H1 (cell line): ENCODE measurements at regions not wholly inside any gene's neighbourhood (a gene's known extent, or its start where the extent isn't known, plus 50 kb on each side); places are given as distances from the start of the nearest gene placed in this dataset.

ENCODE experiments used
- CTCF ChIA-PET: fragments of 300-600 bp; sonication (Branson Sonifier 250); formaldehyde crosslinking; loops from one replicate; lab custom pipeline; 2021; ENCODE audit not compliant: partially characterized antibody; lab: Charles Lee
- POLR2A ChIA-PET: fragments of 300-600 bp; sonication (Branson Sonifier 250); formaldehyde crosslinking; loops from one replicate; lab custom pipeline; 2021; ENCODE audit warnings: inconsistent platforms; ENCODE audit not compliant: partially characterized antibody; lab: Charles Lee
- DNase-seq, 2 experiments: peaks; one replicate each; pipeline versions ENCODE4 v3.0.0 to v3.0.0-alpha.2; 2010 to 2022; ENCODE audit warnings: low spot score in 2 of 2, low read depth in 1 of 2, mixed read lengths in 1 of 2
- FAIRE-seq: peaks from 2 replicates; lab custom pipeline; 2011; peaks lifted over from hg19 to GRCh38; lab: Jason Lieb, UNC
- H2AFZ ChIP-seq: 2 replicates; pipeline ENCODE4 v1.8.1; 2012; ENCODE audit warnings: low read length, inconsistent platforms
- H2AK5ac ChIP-seq: 2 replicates; pipeline ENCODE4 v1.6.1; 2013; ENCODE audit warnings: low read depth, low read length
- H2BK120ac ChIP-seq: replicated peaks from 2 replicates; pipeline ENCODE3; 2013; ENCODE audit warnings: low read depth, low read length, inconsistent platforms
- H2BK12ac ChIP-seq: 2 replicates; pipeline ENCODE4 v1.6.1; 2013; ENCODE audit warnings: low read depth, low read length
- H2BK15ac ChIP-seq: 2 replicates; pipeline ENCODE4 v1.6.1; 2013; ENCODE audit warnings: low read length
- H2BK20ac ChIP-seq: 2 replicates; pipeline ENCODE4 v1.6.1; 2013; ENCODE audit warnings: low read length
- H2BK5ac ChIP-seq: 2 replicates; pipeline ENCODE4 v1.6.1; 2013; ENCODE audit warnings: low read depth, low read length
- H3K14ac ChIP-seq: 2 replicates; pipeline ENCODE4 v1.6.1; 2013; ENCODE audit warnings: inconsistent platforms; ENCODE audit not compliant: insufficient read length
- H3K18ac ChIP-seq: 2 replicates; pipeline ENCODE4 v1.6.1; 2013; ENCODE audit warnings: low read length; ENCODE audit errors: extremely low read depth
- H3K23ac ChIP-seq: 2 replicates; pipeline ENCODE4 v1.6.1; 2013; ENCODE audit warnings: inconsistent platforms; ENCODE audit not compliant: insufficient read length
- H3K23me2 ChIP-seq: 2 replicates; pipeline ENCODE4 v1.6.1; 2013; ENCODE audit warnings: low read depth, low read length
- H3K27ac ChIP-seq: 2 replicates; pipeline ENCODE4 v1.6.1; 2011; ENCODE audit warnings: low read depth, low read length, inconsistent platforms
- H3K27me3 ChIP-seq, 4 experiments: replicated peaks in 1 of 4; 1 replicate in 1 of 4; 2 replicates in 3 of 4; pipeline versions ENCODE4 v1.6.1 to v1.8.1; 2011 to 2013; ENCODE audit warnings: low read length in 3 of 4, mild to moderate bottlenecking in 3 of 4, inconsistent platforms in 2 of 4, mixed read lengths in 2 of 4, moderate library complexity in 1 of 4; ENCODE audit not compliant: control insufficient read depth in 3 of 4, insufficient read depth in 3 of 4; ENCODE audit errors: extremely low read depth in 1 of 4
- H3K36me3 ChIP-seq, 4 experiments: 2 replicates each; pipeline versions ENCODE4 v1.6.1 to v1.8.1; 2011 to 2013; ENCODE audit warnings: mild to moderate bottlenecking in 4 of 4, low read length in 3 of 4, moderate library complexity in 2 of 4, control low read depth in 1 of 4, inconsistent platforms in 1 of 4; ENCODE audit not compliant: insufficient read depth in 4 of 4, control insufficient read depth in 2 of 4
- H3K4ac ChIP-seq: replicated peaks from 2 replicates; pipeline ENCODE3; 2013; ENCODE audit warnings: low read length, low read depth, mixed read lengths, inconsistent platforms; ENCODE audit not compliant: insufficient read length
- H3K4me1 ChIP-seq, 4 experiments: replicated peaks in 1 of 4; 1 replicate in 1 of 4; 2 replicates in 3 of 4; pipeline versions ENCODE4 v1.6.1 to v1.8.1; 2011 to 2013; ENCODE audit warnings: low read length in 3 of 4, inconsistent platforms in 2 of 4, mixed read lengths in 1 of 4; ENCODE audit not compliant: insufficient read depth in 4 of 4, control insufficient read depth in 3 of 4
- H3K4me2 ChIP-seq, 2 experiments: 2 replicates each; pipeline versions ENCODE4 v1.6.1 to v1.8.1; 2011 to 2013; ENCODE audit warnings: low read depth in 2 of 2, low read length in 2 of 2, control low read depth in 1 of 2, inconsistent platforms in 1 of 2, mild to moderate bottlenecking in 1 of 2; ENCODE audit not compliant: insufficient read depth in 1 of 2
- H3K4me3 ChIP-seq, 4 experiments: fragments of 200-600, 300-600 bp in 1 of 4; sonication (generic), shearing (Covaris generic), sonication (Bioruptor Twin) in 1 of 4; 2 replicates each; pipeline versions ENCODE4 v1.5.1 to v1.8.1; 2011 to 2016; ENCODE audit warnings: low read length in 4 of 4, low read depth in 3 of 4, control low read depth in 2 of 4, inconsistent platforms in 2 of 4, mild to moderate bottlenecking in 2 of 4, mixed read lengths in 1 of 4, moderate library complexity in 1 of 4; ENCODE audit not compliant: insufficient read depth in 2 of 4; ENCODE audit errors: extremely low read depth in 1 of 4
- H3K56ac ChIP-seq: replicated peaks from 2 replicates; pipeline ENCODE3; 2013; ENCODE audit warnings: low read depth, mild to moderate bottlenecking, mixed read lengths, low read length, inconsistent platforms; ENCODE audit not compliant: insufficient read length
- H3K79me1 ChIP-seq: 2 replicates; pipeline ENCODE4 v1.6.1; 2013; ENCODE audit warnings: low read depth, low read length, control low read depth
- H3K79me2 ChIP-seq, 2 experiments: 2 replicates each; pipeline versions ENCODE4 v1.6.1 to v1.8.1; 2012 to 2013; ENCODE audit warnings: low read length in 2 of 2, mild to moderate bottlenecking in 2 of 2, inconsistent platforms in 1 of 2; ENCODE audit not compliant: insufficient read depth in 2 of 2, control insufficient read depth in 1 of 2
- H3K9ac ChIP-seq, 4 experiments: replicated peaks in 1 of 4; 1 replicate in 1 of 4; 2 replicates in 3 of 4; pipeline versions ENCODE4 v1.6.1 to v1.8.1; 2011 to 2013; ENCODE audit warnings: low read depth in 3 of 4, low read length in 3 of 4, control low read depth in 2 of 4, mild to moderate bottlenecking in 2 of 4, moderate library complexity in 2 of 4, inconsistent platforms in 1 of 4; ENCODE audit errors: extremely low read depth in 1 of 4
- H3K9me3 ChIP-seq, 2 experiments: 2 replicates each; pipeline versions ENCODE4 v1.6.1 to v1.8.1; 2012 to 2013; ENCODE audit warnings: mild to moderate bottlenecking in 2 of 2, moderate library complexity in 2 of 2, control low read depth in 1 of 2, inconsistent platforms in 1 of 2, low read depth in 1 of 2, low read length in 1 of 2, mixed read lengths in 1 of 2; ENCODE audit not compliant: insufficient read depth in 2 of 2
- H4K20me1 ChIP-seq, 2 experiments: replicated peaks in 1 of 2; 2 replicates each; pipeline versions ENCODE3 to v1.8.1; 2011 to 2013; ENCODE audit warnings: inconsistent platforms in 2 of 2, low read length in 2 of 2, mild to moderate bottlenecking in 1 of 2; ENCODE audit not compliant: insufficient read depth in 2 of 2, control insufficient read depth in 1 of 2
- H4K5ac ChIP-seq: 2 replicates; pipeline ENCODE4 v1.6.1; 2013; ENCODE audit warnings: low read length, low read depth, mixed read lengths, inconsistent platforms; ENCODE audit not compliant: insufficient read length
- H4K8ac ChIP-seq: 2 replicates; pipeline ENCODE4 v1.8.0; 2013; ENCODE audit warnings: mild to moderate bottlenecking, moderate library complexity, low read length, inconsistent platforms; ENCODE audit not compliant: insufficient read depth; ENCODE audit errors: extremely low read depth
- H4K91ac ChIP-seq: replicated peaks from 2 replicates; pipeline ENCODE3; 2013; ENCODE audit warnings: low read length, mixed read lengths, inconsistent platforms; ENCODE audit not compliant: insufficient read length
- BCL11A ChIP-seq, 2 experiments: IDR thresholded peaks; one replicate each; pipeline ENCODE4 v1.6.1; 2011; ENCODE audit warnings: low read depth in 2 of 2, low read length in 2 of 2, mild to moderate bottlenecking in 2 of 2
- CBX5 ChIP-seq: fragments of 300-800, 300-1000 bp; sonication (generic); IDR thresholded peaks from 2 replicates; pipeline ENCODE4 v1.7.1; 2016; ENCODE audit warnings: antibody characterized with exemption, low read length, low read depth
- CBX8 ChIP-seq: fragments of 300-800, 300-1000 bp; sonication (generic); IDR thresholded peaks from 2 replicates; pipeline ENCODE4 v1.7.1; 2016; ENCODE audit warnings: low read depth, low read length, borderline replicate concordance
- GTF2F1 ChIP-seq: IDR thresholded peaks from 2 replicates; pipeline ENCODE4 v1.6.1; 2012; ENCODE audit warnings: low read depth, low read length, improper control_type of control experiment, borderline replicate concordance
- KDM5A ChIP-seq: fragments of 200-600 bp; IDR thresholded peaks from 2 replicates; pipeline ENCODE4 v1.7.1; 2012; ENCODE audit warnings: mild to moderate bottlenecking, low read length, inconsistent platforms, mixed read lengths
- POLR2AphosphoS5 ChIP-seq: IDR thresholded peaks from 2 replicates; pipeline ENCODE4 v1.6.1; 2011; ENCODE audit warnings: low read depth, low read length
- RFX5 ChIP-seq: IDR thresholded peaks from 2 replicates; pipeline ENCODE4 v1.6.1; 2011; ENCODE audit warnings: low read depth, low read length, improper control_type of control experiment, borderline replicate concordance
- SIN3A ChIP-seq, 2 experiments: IDR thresholded peaks in 1 of 2; conservative IDR thresholded peaks in 1 of 2; 2 replicates each; pipeline ENCODE4 v1.6.1; 2011 to 2012; ENCODE audit warnings: low read length in 2 of 2, improper control_type of control experiment in 1 of 2, low read depth in 1 of 2, mild to moderate bottlenecking in 1 of 2
- TAF7 ChIP-seq: optimal IDR thresholded peaks from 2 replicates; pipeline ENCODE3; 2011; ENCODE audit warnings: low read depth, mild to moderate bottlenecking, inconsistent platforms, low read length, moderate library complexity, borderline replicate concordance
- WGBS, 2 experiments: shearing (Covaris generic) in 1 of 2; methylation state at CpG; one replicate each; pipeline versions ENCODE4 v1.1.6 to v1.1.7; 2013 to 2015; ENCODE audit warnings: low lambda C conversion rate in 2 of 2, mixed read lengths in 2 of 2, inconsistent platforms in 1 of 2, low coverage in 1 of 2, missing lambda C conversion rate in 1 of 2; ENCODE audit not compliant: insufficient replicate concordance in 2 of 2, insufficient coverage in 1 of 2, insufficient read length in 1 of 2; ENCODE audit errors: extremely low coverage in 1 of 2, missing lambda C conversion rate in 1 of 2; 5-methylcytosine and 5-hydroxymethylcytosine counted together
- TF ChIP-seq, protein P1 (sequence below): IDR thresholded peaks from 2 replicates; pipeline ENCODE4 v1.6.1; 2012; ENCODE audit warnings: low read length, inconsistent platforms
- TF ChIP-seq, protein P2 (sequence below): IDR thresholded peaks from 2 replicates; pipeline ENCODE4 v1.6.1; 2012; ENCODE audit warnings: inconsistent platforms
- TF ChIP-seq, protein P3 (sequence below): IDR thresholded peaks from 2 replicates; pipeline ENCODE4 v1.6.1; 2011; ENCODE audit warnings: low read length, improper control_type of control experiment

DNA sequence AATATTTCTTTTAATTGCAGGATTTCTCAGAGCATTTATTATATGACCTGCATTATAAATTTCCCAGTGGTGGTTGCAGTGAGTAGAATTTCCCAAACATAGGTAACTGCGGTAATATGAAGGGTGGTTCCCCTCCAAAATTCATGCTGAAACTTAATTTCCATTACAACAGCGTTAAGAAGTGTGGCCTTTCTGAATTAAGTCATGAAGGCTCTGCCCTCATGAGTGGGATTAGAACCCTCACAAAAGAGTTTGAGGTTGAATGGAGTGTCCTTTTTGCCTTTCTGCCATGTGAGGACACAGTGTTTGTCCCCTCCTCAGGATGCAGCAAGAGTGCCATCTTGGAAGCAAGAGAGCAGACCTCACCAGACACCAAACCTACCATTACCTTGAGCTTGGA lies 233.6 kb downstream of the KTN1 start:
- Histone ChIP-seq H2BK20ac (no peak overlapping the region), H3K4me1 (no peaks in the 10 kb centered on the region), H2BK15ac (no peak overlapping the region), H4K20me1 (no peaks in the 10 kb centered on the region), H2BK5ac (no peak overlapping the region), H3K4me3 (no peak overlapping the region), H3K4ac (no peak overlapping the region), H3K36me3 (no peaks in the 10 kb centered on the region), H3K79me2 (no peaks in the 10 kb centered on the region), H2AK5ac (no peak overlapping the region), H4K91ac (no peak overlapping the region), H3K9me3 (no peaks in the 10 kb centered on the region), H3K14ac (no peak overlapping the region), H3K23me2 (no peaks in the 10 kb centered on the region), H3K27me3 (no peaks in the 10 kb centered on the region), H3K23ac (no peak overlapping the region), H2AFZ (no peak overlapping the region), H3K18ac (no peak overlapping the region), H4K5ac (no peak overlapping the region), H3K9ac (no peak overlapping the region), H2BK120ac (no peak overlapping the region), H3K4me2 (no peak overlapping the region), H3K27ac (no peak overlapping the region), H3K79me1 (no peaks in the 10 kb centered on the region), H2BK12ac (no peak overlapping the region), H4K8ac (no peak overlapping the region), H3K56ac (no peak overlapping the region)
- POLR2A ChIA-PET: no interaction called here
- CTCF ChIA-PET: interaction anchor here (0.6 kb wide), 1 partner anchor 54 kb away, joined by 3 read pairs; no protein-coding TSS in a partner anchor
- DNase-seq: no peak
- WGBS, 2 experiments: 84% methylated on average over 2 of the region's 2 CpGs; no CpG with 5 or more reads in 1 of the 2 experiments
- FAIRE-seq: no peak
- no peak for TF ChIP-seq TAF7
- TF ChIP-seq GTF2F1: no peak
- TF ChIP-seq SIN3A (conservative IDR thresholded peaks at IDR 0.05 in 1 of 2, IDR thresholded peaks at IDR 0.05 in 1 of 2; ENCODE audit: low read depth in 1 of 2, low read length in 2 of 2): no peak
- no peak for TF ChIP-seq KDM5A
- no peak for TF ChIP-seq BCL11A (IDR thresholded peaks at IDR 0.05; ENCODE audit: low read depth in 2 of 2, low read length in 2 of 2)
- TF ChIP-seq, protein P1, sequence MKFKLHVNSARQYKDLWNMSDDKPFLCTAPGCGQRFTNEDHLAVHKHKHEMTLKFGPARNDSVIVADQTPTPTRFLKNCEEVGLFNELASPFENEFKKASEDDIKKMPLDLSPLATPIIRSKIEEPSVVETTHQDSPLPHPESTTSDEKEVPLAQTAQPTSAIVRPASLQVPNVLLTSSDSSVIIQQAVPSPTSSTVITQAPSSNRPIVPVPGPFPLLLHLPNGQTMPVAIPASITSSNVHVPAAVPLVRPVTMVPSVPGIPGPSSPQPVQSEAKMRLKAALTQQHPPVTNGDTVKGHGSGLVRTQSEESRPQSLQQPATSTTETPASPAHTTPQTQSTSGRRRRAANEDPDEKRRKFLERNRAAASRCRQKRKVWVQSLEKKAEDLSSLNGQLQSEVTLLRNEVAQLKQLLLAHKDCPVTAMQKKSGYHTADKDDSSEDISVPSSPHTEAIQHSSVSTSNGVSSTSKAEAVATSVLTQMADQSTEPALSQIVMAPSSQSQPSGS: no peak
- TF ChIP-seq, protein P2, sequence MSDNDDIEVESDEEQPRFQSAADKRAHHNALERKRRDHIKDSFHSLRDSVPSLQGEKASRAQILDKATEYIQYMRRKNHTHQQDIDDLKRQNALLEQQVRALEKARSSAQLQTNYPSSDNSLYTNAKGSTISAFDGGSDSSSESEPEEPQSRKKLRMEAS: no peak
- TF ChIP-seq RFX5: no peak
- TF ChIP-seq POLR2AphosphoS5: no peak
- no peak for TF ChIP-seq CBX8
- TF ChIP-seq, protein P3, sequence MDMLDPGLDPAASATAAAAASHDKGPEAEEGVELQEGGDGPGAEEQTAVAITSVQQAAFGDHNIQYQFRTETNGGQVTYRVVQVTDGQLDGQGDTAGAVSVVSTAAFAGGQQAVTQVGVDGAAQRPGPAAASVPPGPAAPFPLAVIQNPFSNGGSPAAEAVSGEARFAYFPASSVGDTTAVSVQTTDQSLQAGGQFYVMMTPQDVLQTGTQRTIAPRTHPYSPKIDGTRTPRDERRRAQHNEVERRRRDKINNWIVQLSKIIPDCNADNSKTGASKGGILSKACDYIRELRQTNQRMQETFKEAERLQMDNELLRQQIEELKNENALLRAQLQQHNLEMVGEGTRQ: no peak
- no peak for TF ChIP-seq CBX5
